ENCODE measurements at regions not wholly inside any gene's neighbourhood (a gene's known extent, or its start where the extent isn't known, plus 50 kb on each side); places are given as distances from the start of the nearest gene placed in this dataset.

GRCh38 chr5:13276156-13276555 is 668.3 kb downstream of the DNAH5 start:
- TF ChIP-seq EZH2 (IDR thresholded peaks at IDR 0.05) (no peak), CTCF (IDR thresholded peaks at IDR 0.05) (no peak)
